B cell (primary cell): ENCODE measurements at regions not wholly inside any gene's neighbourhood (a gene's known extent, or its start where the extent isn't known, plus 50 kb on each side); places are given as distances from the start of the nearest gene placed in this dataset.

ENCODE experiments used
- ATAC-seq: fragments of 200-7000 bp; cut with Tn5 transposase; one replicate; pipeline ENCODE4 v1.10.0; 2021; ENCODE audit warnings: low read depth, mild to moderate bottlenecking, moderate number of reproducible peaks, moderate library complexity
- CTCF ChIA-PET: fragments of 350-600 bp; sonication (Branson Sonifier 250); formaldehyde crosslinking; loops from one replicate; lab custom pipeline; 2021; ENCODE audit warnings: antibody characterized with exemption, inconsistent platforms; lab: Charles Lee
- POLR2A ChIA-PET: fragments of 350-600 bp; sonication (Branson Sonifier 250); formaldehyde crosslinking; loops from one replicate; lab custom pipeline; 2021; ENCODE audit warnings: antibody characterized with exemption; lab: Charles Lee
- DNase-seq: peaks from one replicate; pipeline ENCODE4 v3.0.0; 2013
- H2AFZ ChIP-seq: 2 replicates; pipeline ENCODE4 v1.6.1; 2012; ENCODE audit warnings: mild to moderate bottlenecking, low read depth, low read length; ENCODE audit not compliant: insufficient read depth, poor library complexity, severe bottlenecking
- H3K27ac ChIP-seq, 2 donors: 1 replicate in 1 of 2; 2 replicates in 1 of 2; pipeline ENCODE4 v1.5.1; 2012 to 2013; ENCODE audit warnings: low read length in 2 of 2, mild to moderate bottlenecking in 2 of 2, moderate library complexity in 1 of 2
- H3K27me3 ChIP-seq, 4 experiments: fragments of 200-600 bp in 1 of 4; sonication (generic) in 1 of 4; replicated peaks in 1 of 4; 1 replicate in 2 of 4; 2 replicates in 2 of 4; pipeline versions ENCODE4 v1.6.1 to v1.7.0; 2013 to 2016; ENCODE audit warnings: low read length in 3 of 4, mild to moderate bottlenecking in 2 of 4, mixed read lengths in 1 of 4, moderate library complexity in 1 of 4; ENCODE audit not compliant: insufficient read depth in 4 of 4, control insufficient read depth in 3 of 4; ENCODE audit errors: control extremely low read depth in 1 of 4
- H3K36me3 ChIP-seq, 2 experiments: replicated peaks in 1 of 2; 1 replicate in 1 of 2; 2 replicates in 1 of 2; pipeline versions ENCODE4 v1.6.1 to v1.7.1; 2013; ENCODE audit warnings: low read length in 1 of 2; ENCODE audit not compliant: insufficient read depth in 2 of 2, control insufficient read depth in 1 of 2; ENCODE audit errors: control extremely low read depth in 1 of 2, extremely low read depth in 1 of 2
- H3K4me1 ChIP-seq, 2 donors: fragments of 200-600 bp in 1 of 2; sonication (generic) in 1 of 2; 1 replicate in 1 of 2; 2 replicates in 1 of 2; pipeline versions ENCODE4 v1.5.1 to v1.6.1; 2013 to 2017; ENCODE audit warnings: low read length in 2 of 2; ENCODE audit not compliant: control insufficient read depth in 2 of 2, insufficient read depth in 2 of 2
- H3K4me2 ChIP-seq: replicated peaks from 2 replicates; pipeline ENCODE3; 2012; ENCODE audit warnings: mild to moderate bottlenecking, low read depth, low read length; ENCODE audit not compliant: poor library complexity, severe bottlenecking
- H3K4me3 ChIP-seq, 5 experiments: fragments of 200-600 bp in 1 of 5; sonication (generic) in 1 of 5; 1 replicate in 3 of 5; 2 replicates in 2 of 5; pipeline versions ENCODE4 v1.5.1 to v1.7.0; 2011 to 2016; ENCODE audit warnings: low read length in 4 of 5, mild to moderate bottlenecking in 4 of 5, low read depth in 2 of 5, control low read depth in 1 of 5, moderate library complexity in 1 of 5; ENCODE audit not compliant: insufficient read depth in 1 of 5; ENCODE audit errors: control extremely low read depth in 1 of 5, extremely low read depth in 1 of 5
- H3K79me2 ChIP-seq: fragments of 200-600 bp; sonication (generic); one replicate; pipeline ENCODE4 v1.6.0; 2016; ENCODE audit warnings: low read length; ENCODE audit not compliant: control insufficient read depth, insufficient read depth
- H3K9ac ChIP-seq: fragments of 200-600 bp; sonication (generic); 2 replicates; pipeline ENCODE4 v1.6.1; 2017; ENCODE audit warnings: mild to moderate bottlenecking, low read length, moderate library complexity
- H3K9me3 ChIP-seq, 3 donors: one replicate each; pipeline versions ENCODE4 v1.6.1 to v1.7.1; 2013; ENCODE audit warnings: low read length in 2 of 3; ENCODE audit not compliant: control insufficient read depth in 2 of 3, insufficient read depth in 1 of 3; ENCODE audit errors: control extremely low read depth in 1 of 3
- H4K20me1 ChIP-seq: 2 replicates; pipeline ENCODE4 v1.6.0; 2012; ENCODE audit warnings: mild to moderate bottlenecking, low read length; ENCODE audit not compliant: insufficient read depth, control insufficient read depth, poor library complexity, severe bottlenecking
- H3K27ac Mint-ChIP-seq: one replicate; pipeline ENCODE4 v1.8.0; 2021; ENCODE audit warnings: mixed read lengths
- H3K27me3 Mint-ChIP-seq: one replicate; pipeline ENCODE4 v1.8.0; 2021; ENCODE audit warnings: mixed read lengths
- H3K4me1 Mint-ChIP-seq: one replicate; pipeline ENCODE4 v1.8.0; 2021; ENCODE audit warnings: mixed read lengths
- H3K4me3 Mint-ChIP-seq: one replicate; pipeline ENCODE4 v1.8.0; 2021; ENCODE audit warnings: mixed read lengths
- H3K9me3 Mint-ChIP-seq: one replicate; pipeline ENCODE4 v1.8.0; 2022; ENCODE audit warnings: mixed read lengths; ENCODE audit not compliant: insufficient read depth
- CTCF ChIP-seq: fragments of 200-600 bp; IDR thresholded peaks from one replicate; pipeline ENCODE4 v1.8.0; 2022; ENCODE audit warnings: antibody characterized with exemption, mild to moderate bottlenecking
- EZH2 ChIP-seq: IDR thresholded peaks from 2 replicates; pipeline ENCODE4 v1.6.1; 2012; ENCODE audit warnings: borderline replicate concordance, low read depth, mild to moderate bottlenecking, moderate library complexity, low read length; ENCODE audit not compliant: insufficient read depth, poor library complexity, severe bottlenecking
- WGBS: methylation state at CpG from one replicate; pipeline ENCODE4 v1.1.5; 2013; ENCODE audit warnings: missing lambda C conversion rate; ENCODE audit not compliant: insufficient coverage; 5-methylcytosine and 5-hydroxymethylcytosine counted together
- intact Hi-C: fragments of 100-400 bp; cut with micrococcal nuclease; formaldehyde crosslinking; loops from one replicate; pipeline ENCODE4 v1.10.0; 2022

GRCh38 chr9:89260525-89260924 is 50.5 kb upstream of the CKS2 start:
- no peak overlapping the region for H3K9ac ChIP-seq
- no peaks in the 10 kb centered on the region for H3K27me3 Mint-ChIP-seq
- no peak overlapping the region for H3K27ac ChIP-seq
- ATAC-seq = no peak
- no peak overlapping the region for H3K4me3 ChIP-seq
- no peak for DNase-seq
- no peaks in the 10 kb centered on the region for H4K20me1 ChIP-seq
- TF ChIP-seq CTCF (no peak), EZH2 (no peak)
- no peak overlapping the region for H2AFZ ChIP-seq
- no peaks in the 10 kb centered on the region for H3K79me2 ChIP-seq
- no peak overlapping the region for H3K4me2 ChIP-seq
- ChIA-PET CTCF (no interaction called here), POLR2A (no interaction called here)
- intact Hi-C loops = no loop called here
- no peaks in the 10 kb centered on the region for H3K9me3 ChIP-seq
- H3K4me3 Mint-ChIP-seq = no peak overlapping the region
- no peaks in the 10 kb centered on the region for H3K36me3 ChIP-seq
- no peaks in the 10 kb centered on the region for H3K9me3 Mint-ChIP-seq
- no peaks in the 10 kb centered on the region for H3K4me1 Mint-ChIP-seq
- no peak overlapping the region for H3K27ac Mint-ChIP-seq
- H3K27me3 ChIP-seq = no peaks in the 10 kb centered on the region
- WGBS = 100% methylated on average over 2 of the region's 2 CpGs
- no peaks in the 10 kb centered on the region for H3K4me1 ChIP-seq
